ENCODE measurements at regions not wholly inside any gene's neighbourhood (a gene's known extent, or its start where the extent isn't known, plus 50 kb on each side); places are given as distances from the start of the nearest gene placed in this dataset.

DNA sequence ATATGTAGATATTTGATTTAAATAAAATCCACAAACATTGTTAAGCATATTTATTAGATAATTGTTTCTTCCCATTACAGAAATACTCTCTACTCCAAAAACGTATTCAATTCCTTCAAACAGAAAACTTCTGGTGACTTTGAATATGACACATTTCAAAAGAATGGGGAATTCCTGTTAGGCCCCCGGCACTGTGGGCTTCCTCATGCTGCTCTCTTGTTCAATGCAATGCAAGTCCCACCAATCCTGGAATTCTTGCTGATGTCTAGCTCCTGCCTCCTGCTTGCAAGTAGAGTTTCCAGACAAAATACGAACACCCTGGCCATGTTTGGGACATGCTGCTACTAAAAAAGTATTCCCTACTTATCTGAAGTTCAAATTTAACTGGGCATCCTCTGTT is 544.1 kb downstream of the QKI start:
- TF ChIP-seq ZNF274 (IDR thresholded peaks at IDR 0.05; ENCODE audit: low read depth, low read length) = no peak
- H3K4me3 ChIP-seq (ENCODE audit: low read length) = no peak overlapping the region

DNA sequence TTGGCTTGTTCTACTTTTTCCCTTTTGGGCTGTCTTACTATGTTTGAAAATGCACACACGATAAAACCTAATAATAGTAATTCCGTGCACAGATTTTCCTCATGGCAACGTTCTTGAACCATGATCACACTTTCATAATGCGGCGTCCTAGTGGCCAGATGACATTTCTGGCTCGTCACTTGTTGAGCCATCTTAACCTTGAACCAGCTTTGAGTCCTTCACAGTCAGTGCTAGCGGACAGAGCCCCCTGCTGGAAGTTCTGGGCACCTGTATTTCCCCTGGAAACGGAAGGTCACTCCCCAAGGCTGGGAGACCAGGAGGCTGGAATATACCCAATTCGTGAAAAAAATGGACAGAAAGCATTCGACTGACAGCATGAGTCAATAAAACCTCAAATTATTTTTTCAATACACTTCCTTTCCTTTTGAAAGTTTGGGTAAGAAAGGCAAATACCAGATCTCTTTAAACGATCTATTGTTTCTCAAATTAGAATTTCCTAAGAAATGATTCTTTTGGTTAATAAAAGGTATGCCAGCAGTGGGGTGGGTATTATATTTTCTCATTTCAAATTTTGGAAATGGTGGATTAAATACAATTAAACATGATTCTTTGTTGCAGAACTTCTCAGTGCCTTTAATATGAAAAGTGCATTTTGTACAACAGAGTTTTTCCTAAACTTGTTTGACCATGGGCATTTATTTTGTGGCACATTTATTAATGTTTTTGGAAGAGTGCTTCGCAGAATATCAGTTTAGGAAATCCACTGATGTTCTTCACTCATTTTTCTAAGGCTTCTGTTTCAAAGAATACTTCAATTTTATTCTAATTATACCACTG is 542.3 kb downstream of the QKI start:
- no peak for TF ChIP-seq ZNF274 (IDR thresholded peaks at IDR 0.05; ENCODE audit: low read depth, low read length)
- no peak overlapping the region for H3K4me3 ChIP-seq (ENCODE audit: low read length)

DNA sequence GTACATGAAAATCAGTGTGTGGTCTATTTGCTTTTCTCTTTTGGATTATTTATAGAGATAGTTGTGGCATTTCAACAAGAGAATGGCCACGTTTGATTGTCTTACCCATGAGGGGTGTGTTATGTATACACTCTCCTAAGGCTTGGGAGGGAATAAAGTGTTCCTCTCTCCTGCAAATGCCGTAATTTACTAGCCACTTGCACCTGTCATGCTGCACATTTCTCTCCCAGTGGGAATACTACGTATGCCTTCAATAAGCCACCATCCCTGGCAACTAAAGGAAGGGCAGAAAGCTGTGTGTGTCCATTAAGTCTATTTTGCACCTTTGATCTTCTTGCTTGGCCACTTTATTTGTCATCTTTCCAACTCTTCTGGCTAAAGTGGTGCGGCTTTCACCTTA is 541.2 kb downstream of the QKI start:
- H3K4me3 ChIP-seq (ENCODE audit: low read length) = no peak overlapping the region
- no peak for TF ChIP-seq ZNF274 (IDR thresholded peaks at IDR 0.05; ENCODE audit: low read depth, low read length)

DNA sequence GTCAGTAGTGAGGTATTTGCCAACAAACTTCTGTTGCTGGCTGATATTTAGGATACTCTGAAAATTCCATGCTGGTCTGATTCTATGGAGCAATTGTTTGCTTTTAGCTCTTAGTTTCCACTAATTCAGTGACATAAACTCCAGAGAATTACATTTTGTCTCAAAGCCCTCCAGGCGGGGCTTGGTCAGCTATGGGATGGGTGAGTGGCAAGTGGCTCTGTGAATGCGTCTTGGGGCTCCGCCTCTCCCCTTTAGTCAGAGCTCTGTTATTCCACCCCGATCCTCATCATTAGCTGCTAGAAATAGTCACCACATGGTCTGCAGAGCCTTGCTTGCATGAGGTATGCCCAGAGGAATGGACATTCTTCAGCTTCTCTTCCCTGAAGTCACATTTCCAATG is 540.6 kb downstream of the QKI start:
- H3K4me3 ChIP-seq (ENCODE audit: low read length) = no peak overlapping the region
- no peak for TF ChIP-seq ZNF274 (IDR thresholded peaks at IDR 0.05; ENCODE audit: low read depth, low read length)

DNA sequence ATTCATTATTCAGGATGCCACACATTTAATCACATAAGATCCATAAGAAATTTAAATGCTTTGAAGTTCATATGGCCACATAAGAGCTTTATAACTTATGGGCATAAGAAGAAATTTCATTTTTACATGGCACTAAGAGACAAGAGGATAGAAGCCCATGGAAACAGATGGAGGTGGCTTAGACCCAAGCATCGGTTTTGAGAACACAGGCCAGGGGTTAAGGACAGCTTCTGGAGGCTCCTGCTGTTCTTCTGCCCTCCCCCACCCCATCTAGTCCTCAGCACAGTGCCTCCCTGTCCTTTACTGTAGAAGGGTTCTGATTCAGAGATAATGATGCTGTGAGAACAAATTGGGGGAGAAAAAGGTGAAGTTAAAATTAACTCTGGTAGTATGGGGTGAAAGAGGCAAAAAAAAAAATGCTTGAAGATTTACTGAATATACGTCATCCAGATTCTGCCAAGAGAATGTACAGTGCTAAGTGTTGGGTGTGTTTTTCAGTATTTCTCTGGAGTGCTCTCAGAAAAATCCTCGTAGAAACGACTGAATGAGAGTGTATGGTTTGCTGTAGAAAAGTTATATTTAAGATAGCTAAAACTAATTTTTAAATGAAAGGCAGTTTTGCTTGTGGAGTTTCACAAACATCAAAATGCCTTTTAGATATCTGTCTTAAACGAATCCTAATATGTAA is 539.7 kb downstream of the QKI start:
- no peak for TF ChIP-seq ZNF274 (IDR thresholded peaks at IDR 0.05; ENCODE audit: low read depth, low read length)
- H3K4me3 ChIP-seq (ENCODE audit: low read length) = no peak overlapping the region

DNA sequence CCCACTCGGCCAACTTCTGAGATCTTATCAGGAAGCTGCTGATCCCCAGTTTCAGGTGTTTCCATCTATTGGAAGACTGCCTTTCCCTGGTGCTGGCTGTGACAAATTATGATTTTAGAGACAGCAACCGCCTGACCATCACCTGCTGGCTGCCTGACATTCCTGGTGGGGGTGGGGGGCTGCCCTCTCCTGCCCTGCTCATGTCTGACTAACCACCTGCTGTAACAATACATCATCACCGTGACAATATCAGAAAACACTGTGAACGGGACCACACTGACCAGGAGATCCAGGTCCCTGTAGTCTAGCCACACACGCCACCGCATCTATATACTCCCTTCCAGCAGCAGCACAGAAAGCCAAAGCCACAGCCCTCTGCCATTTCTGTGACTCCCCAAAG is 537.5 kb downstream of the QKI start:
- no peak overlapping the region for H3K4me3 ChIP-seq (ENCODE audit: low read length)
- no peak for TF ChIP-seq ZNF274 (IDR thresholded peaks at IDR 0.05; ENCODE audit: low read depth, low read length)

DNA sequence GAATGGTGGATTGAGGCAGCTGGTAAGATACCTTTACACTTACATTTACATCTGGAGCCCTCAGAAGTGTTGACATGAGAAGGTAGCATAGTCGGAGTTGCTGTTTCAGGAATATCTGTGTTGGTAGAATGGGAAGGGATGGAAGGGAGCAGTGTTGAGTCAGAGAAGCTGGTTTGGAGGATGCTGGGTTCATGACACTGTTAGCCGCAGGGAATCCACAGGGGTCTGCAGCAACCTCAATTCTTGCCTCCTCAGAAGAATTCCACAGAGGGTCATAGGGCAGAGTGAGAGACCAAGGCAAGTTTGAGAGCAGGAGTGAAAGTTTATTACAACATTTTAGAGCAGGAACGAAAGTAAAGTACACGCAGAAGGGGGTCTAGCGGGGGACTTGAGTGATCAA is 536.8 kb downstream of the QKI start:
- H3K4me3 ChIP-seq (ENCODE audit: low read length) = no peak overlapping the region
- no peak for TF ChIP-seq ZNF274 (IDR thresholded peaks at IDR 0.05; ENCODE audit: low read depth, low read length)

DNA sequence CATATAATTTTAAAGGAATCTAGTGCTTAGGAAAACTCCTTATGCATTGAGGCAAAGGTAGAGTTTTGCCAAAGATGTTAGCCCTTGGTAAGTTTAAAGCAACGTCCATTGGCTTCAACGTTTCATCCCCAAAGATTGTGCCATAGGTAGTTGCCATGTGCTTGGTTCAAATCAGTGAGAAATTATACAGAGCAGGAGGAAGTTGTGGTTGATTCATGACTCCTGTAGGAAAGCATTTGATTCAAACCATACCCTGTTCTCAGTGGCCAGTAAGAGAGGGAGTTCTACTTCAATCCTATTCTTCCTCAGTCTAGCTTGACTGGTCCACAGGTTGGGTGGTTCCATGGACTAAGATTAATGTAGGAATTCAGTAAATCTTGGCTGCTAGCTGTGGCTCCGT is 535.6 kb downstream of the QKI start:
- TF ChIP-seq ZNF274 (IDR thresholded peaks at IDR 0.05; ENCODE audit: low read depth, low read length) = no peak
- no peak overlapping the region for H3K4me3 ChIP-seq (ENCODE audit: low read length)

DNA sequence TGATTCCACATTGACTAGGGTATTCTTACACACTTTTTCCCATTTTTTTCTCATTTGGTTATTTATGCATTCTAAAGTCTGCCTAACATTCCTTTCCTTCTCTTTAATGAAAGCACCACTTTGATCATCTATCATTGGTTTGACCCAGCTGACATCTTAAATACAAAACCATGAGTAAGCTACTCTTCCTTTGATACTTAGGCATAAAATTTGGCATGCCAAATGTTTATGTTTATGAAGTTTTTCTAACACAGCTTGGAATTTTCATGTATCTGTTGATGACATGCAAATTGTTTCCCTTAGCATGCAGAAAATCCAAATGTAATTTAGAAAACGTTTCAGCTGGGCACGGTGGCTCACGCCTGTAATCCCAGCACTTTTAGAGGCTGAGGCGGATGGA is 534.9 kb downstream of the QKI start:
- TF ChIP-seq ZNF274 (IDR thresholded peaks at IDR 0.05; ENCODE audit: low read depth, low read length) = no peak
- H3K4me3 ChIP-seq (ENCODE audit: low read length) = no peak overlapping the region

DNA sequence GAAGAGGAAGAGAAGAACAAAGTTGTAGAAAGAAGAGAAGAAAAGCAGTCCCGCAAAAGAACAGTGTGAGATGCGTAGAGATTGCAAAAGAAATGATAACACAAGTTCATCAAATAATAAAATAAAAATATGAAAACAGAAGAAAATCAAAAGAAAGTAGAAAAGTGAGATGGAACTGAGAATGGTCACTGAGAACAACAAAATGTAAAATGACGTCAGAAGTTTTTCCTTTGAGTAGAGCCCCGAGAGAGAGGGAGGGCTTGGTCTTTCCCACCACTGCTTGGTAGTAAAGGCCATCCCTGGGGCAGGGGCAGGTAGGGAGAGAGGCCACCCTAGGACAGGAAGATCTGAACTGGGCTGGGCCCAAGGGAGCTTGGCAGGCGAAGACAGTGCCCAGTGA is 533.7 kb downstream of the QKI start:
- TF ChIP-seq ZNF274 (IDR thresholded peaks at IDR 0.05; ENCODE audit: low read depth, low read length) = no peak

DNA sequence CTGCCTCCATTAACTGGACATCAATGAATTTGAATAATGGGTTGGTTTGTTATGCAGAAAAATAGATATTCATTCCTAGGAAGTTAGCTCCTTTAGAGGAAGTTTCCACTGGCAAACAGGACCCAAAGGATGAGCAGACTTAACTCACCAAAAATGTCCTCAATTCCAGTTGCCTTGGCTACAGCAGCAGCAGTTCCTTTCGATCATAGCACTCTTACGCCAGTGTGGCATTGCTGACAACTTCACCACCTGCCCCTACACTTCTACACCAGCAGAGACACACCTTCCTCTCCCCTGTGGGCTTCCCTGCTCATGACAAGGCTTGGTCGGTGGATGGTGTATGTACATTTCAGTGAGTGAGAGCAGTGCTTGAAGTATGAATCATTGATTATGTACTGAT is 532.8 kb downstream of the QKI start:
- H3K4me3 ChIP-seq (ENCODE audit: low read length) = no peak overlapping the region
- TF ChIP-seq ZNF274 (IDR thresholded peaks at IDR 0.05; ENCODE audit: low read depth, low read length) = no peak

More for the DNA sequence above, 533.7 kb downstream of the QKI start:
- no peak overlapping the region for H3K4me3 ChIP-seq (ENCODE audit: low read length)

DNA sequence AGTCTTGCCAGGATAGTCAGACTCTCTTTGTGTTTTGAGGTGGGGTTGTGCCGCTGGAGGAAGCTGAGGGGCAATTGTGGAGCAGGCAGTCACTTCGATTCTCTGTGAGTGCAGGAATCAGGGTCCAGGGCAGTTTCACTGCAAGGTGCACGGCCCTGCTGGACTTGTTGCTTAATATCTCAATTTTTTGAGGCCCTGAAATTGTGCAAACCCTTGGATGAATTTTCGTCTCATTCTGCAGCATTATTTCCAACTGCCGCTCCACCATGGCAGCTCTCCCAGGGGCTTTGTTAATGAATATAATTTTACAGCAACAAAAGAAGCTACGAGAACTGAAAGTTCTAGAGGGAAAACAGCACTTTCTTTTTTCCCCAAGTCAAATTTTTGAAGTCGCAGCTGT is 531.9 kb downstream of the QKI start:
- no peak for TF ChIP-seq ZNF274 (IDR thresholded peaks at IDR 0.05; ENCODE audit: low read depth, low read length)
- H3K4me3 ChIP-seq (ENCODE audit: low read length) = no peak overlapping the region

DNA sequence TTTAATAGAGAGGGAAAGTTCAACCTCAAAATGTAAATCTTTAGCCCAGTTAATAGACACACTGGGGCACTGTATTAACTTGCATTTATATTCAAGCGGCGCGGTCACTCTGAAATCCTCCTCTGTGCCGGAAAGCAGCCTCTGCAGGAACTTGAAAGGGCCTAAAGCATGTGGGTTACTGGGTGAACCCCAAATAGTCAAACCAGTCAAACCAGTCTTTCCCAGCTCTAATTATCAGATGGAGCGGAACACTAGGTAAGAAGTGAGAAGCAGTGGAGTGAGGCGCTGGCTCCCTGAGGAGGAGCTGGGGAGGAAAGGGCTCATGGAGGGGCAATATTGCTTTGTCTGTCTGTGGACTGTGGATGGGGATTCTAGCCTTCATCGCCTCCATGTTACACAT is 531.3 kb downstream of the QKI start:
- H3K4me3 ChIP-seq (ENCODE audit: low read length) = no peak overlapping the region
- TF ChIP-seq ZNF274 (IDR thresholded peaks at IDR 0.05; ENCODE audit: low read depth, low read length) = no peak

DNA sequence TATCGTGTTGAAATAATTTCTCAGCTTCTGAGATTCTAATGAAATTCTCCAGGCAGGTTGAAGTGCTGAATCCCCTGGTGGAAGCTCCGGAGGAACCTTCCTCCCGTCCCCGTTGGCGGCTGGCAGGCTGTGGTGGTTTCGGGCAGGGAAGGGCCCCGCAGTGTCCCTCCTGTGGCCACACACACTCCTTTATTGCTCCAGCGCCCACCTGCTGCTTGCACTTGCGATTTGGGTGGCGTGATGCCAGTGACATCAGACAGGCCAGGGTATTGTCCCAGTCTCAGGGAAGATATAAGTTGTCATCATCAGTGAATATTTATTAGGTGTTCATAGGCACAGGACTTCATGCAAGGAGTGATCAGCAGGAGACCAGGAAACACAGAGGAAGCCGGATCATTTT is 530.4 kb downstream of the QKI start:
- TF ChIP-seq ZNF274 (IDR thresholded peaks at IDR 0.05; ENCODE audit: low read depth, low read length) = no peak
- no peak overlapping the region for H3K4me3 ChIP-seq (ENCODE audit: low read length)

DNA sequence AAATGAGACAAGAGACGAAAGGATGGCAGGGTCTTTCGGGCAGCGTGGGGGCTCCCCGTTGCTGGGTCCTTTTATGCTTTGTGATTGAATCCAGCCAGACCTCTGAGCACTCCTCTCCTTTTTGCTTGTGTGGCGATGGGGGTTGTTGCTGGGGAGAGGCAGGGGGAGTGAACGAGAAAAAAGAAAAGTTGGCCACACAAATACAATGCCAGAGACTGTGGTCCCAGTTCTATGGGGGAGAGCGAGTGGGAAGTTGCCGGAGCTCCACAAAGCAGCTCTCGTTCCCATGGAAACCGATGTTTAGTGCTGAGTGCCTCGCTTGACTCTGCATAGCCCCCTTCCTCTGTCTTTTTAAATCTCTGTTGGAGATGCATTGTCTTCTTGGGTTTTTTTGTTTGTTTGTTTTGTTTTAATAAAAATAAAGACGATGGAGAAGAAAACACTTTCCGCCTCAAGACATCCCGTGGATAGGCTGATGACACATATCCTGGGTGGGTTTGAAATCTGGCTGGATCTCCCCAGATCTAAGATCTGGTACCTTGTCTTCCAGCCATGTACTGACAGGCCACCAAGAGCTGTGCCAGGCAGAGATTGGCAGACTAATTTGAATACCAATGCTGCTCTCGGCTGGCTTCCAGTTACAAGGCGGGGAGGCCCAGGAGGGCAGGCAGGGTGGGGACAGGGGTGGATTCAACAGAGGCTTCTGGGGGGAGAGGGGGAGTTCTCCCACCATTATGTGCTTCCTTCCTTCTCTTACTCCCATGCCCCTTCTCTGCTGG is 529.3 kb downstream of the QKI start:
- TF ChIP-seq ZNF274 (IDR thresholded peaks at IDR 0.05; ENCODE audit: low read depth, low read length) = no peak
- H3K4me3 ChIP-seq (ENCODE audit: low read length) = no peak overlapping the region
